Islet precursor cell (in vitro differentiated cells): ENCODE measurements at regions not wholly inside any gene's neighbourhood (a gene's known extent, or its start where the extent isn't known, plus 50 kb on each side); places are given as distances from the start of the nearest gene placed in this dataset.

Experiments
- DNase-seq: peaks from one replicate; pipeline ENCODE4 v3.0.0-alpha.2; 2018

- no peak for DNase-seq
Measured at GRCh38 chr6:4549556-4550226, 226.5 kb upstream of the CDYL start.

- no peak for DNase-seq
Measured at GRCh38 chr6:4545893-4546292, 230.3 kb upstream of the CDYL start.

GRCh38 chr6:4543596-4543995, 232.6 kb upstream of the CDYL start:
- DNase-seq = no peak

- no peak for DNase-seq
Measured at GRCh38 chr6:4533576-4533975, 242.6 kb upstream of the CDYL start.

GRCh38 chr6:4531406-4531805, 244.8 kb upstream of the CDYL start:
- no peak for DNase-seq

- no peak for DNase-seq
Measured at GRCh38 chr6:4522453-4522852, 253.8 kb upstream of the CDYL start.

GRCh38 chr6:4521070-4521469, 255.1 kb upstream of the CDYL start:
- no peak for DNase-seq

- no peak for DNase-seq
Measured at GRCh38 chr6:4518506-4518905, 257.7 kb upstream of the CDYL start.

- DNase-seq = no peak
Measured at GRCh38 chr6:4516206-4516605, 260.0 kb upstream of the CDYL start.

- no peak for DNase-seq
Measured at GRCh38 chr6:4513561-4513960, 262.6 kb upstream of the CDYL start.

- DNase-seq = no peak
Measured at GRCh38 chr6:4512051-4512471, 264.1 kb upstream of the CDYL start.

- no peak for DNase-seq
Measured at GRCh38 chr6:4511641-4512020, 264.6 kb upstream of the CDYL start.

- no peak for DNase-seq
Measured at GRCh38 chr6:4510906-4511640, 265.1 kb upstream of the CDYL start.

GRCh38 chr6:4510317-4510716, 265.9 kb upstream of the CDYL start:
- no peak for DNase-seq

GRCh38 chr6:4509506-4509905, 266.7 kb upstream of the CDYL start:
- no peak for DNase-seq

GRCh38 chr6:4506792-4507191, 269.4 kb upstream of the CDYL start:
- no peak for DNase-seq

- no peak for DNase-seq
Measured at GRCh38 chr6:4506223-4506622, 270.0 kb upstream of the CDYL start.

- no peak for DNase-seq
Measured at GRCh38 chr6:4504700-4505099, 271.5 kb upstream of the CDYL start.

GRCh38 chr6:4503700-4504099, 272.5 kb upstream of the CDYL start:
- DNase-seq = no peak

GRCh38 chr6:4496284-4496683, 279.9 kb upstream of the CDYL start:
- DNase-seq = peak; percentile 1

GRCh38 chr6:4491501-4492260, 284.5 kb upstream of the CDYL start:
- DNase-seq = peak; percentile 63

GRCh38 chr6:4489538-4489937, 286.7 kb upstream of the CDYL start:
- peak; percentile 68 for DNase-seq

GRCh38 chr6:4488389-4488788, 287.8 kb upstream of the CDYL start:
- DNase-seq = no peak

- DNase-seq = peak; percentile 95
Measured at GRCh38 chr6:4487538-4487937, 288.7 kb upstream of the CDYL start.
